Naive thymus-derived CD4-positive, alpha-beta T cell (primary cell): ENCODE measurements at regions not wholly inside any gene's neighbourhood (a gene's known extent, or its start where the extent isn't known, plus 50 kb on each side); places are given as distances from the start of the nearest gene placed in this dataset.

Experiments
- ATAC-seq: fragments of 150-1000 bp; cut with Tn5 transposase; 2 replicates; pipeline ENCODE4 v1.10.0; 2021; ENCODE audit warnings: mild to moderate bottlenecking, moderate library complexity
- CTCF ChIA-PET: fragments of 350-600 bp; sonication (Branson Sonifier 250); formaldehyde crosslinking; loops from one replicate; lab custom pipeline; 2021; ENCODE audit warnings: antibody characterized with exemption; lab: Charles Lee
- POLR2A ChIA-PET: fragments of 350-600 bp; sonication (Branson Sonifier 250); formaldehyde crosslinking; loops from one replicate; lab custom pipeline; 2021; ENCODE audit warnings: antibody characterized with exemption, inconsistent platforms; lab: Charles Lee
- DNase-seq, 9 donors: peaks; one replicate each; pipeline versions ENCODE4 v3.0.0 to v3.0.0-alpha.2; 2020 to 2022; ENCODE audit warnings: mixed read lengths in 1 of 9
- H3K27ac ChIP-seq: one replicate; pipeline ENCODE4 v1.7.0; 2013; ENCODE audit warnings: mild to moderate bottlenecking, low read depth, low read length, moderate library complexity
- H3K27me3 ChIP-seq, 2 donors: one replicate each; pipeline ENCODE4 v1.7.0; 2013; ENCODE audit warnings: low read length in 2 of 2, mild to moderate bottlenecking in 2 of 2, moderate library complexity in 2 of 2; ENCODE audit not compliant: control insufficient read depth in 2 of 2, insufficient read depth in 2 of 2
- H3K36me3 ChIP-seq, 3 experiments: 1 replicate in 2 of 3; 2 replicates in 1 of 3; pipeline ENCODE4 v1.7.0; 2013; ENCODE audit warnings: low read length in 3 of 3, mild to moderate bottlenecking in 3 of 3, moderate library complexity in 1 of 3; ENCODE audit not compliant: insufficient read depth in 3 of 3, control insufficient read depth in 2 of 3
- H3K4me1 ChIP-seq, 2 donors: one replicate each; pipeline ENCODE4 v1.7.0; 2013; ENCODE audit warnings: low read length in 2 of 2, mild to moderate bottlenecking in 2 of 2, moderate library complexity in 1 of 2; ENCODE audit not compliant: control insufficient read depth in 2 of 2, insufficient read depth in 2 of 2
- H3K4me3 ChIP-seq: 2 replicates; pipeline ENCODE4 v1.7.0; 2013; ENCODE audit warnings: mild to moderate bottlenecking, low read length
- H3K9me3 ChIP-seq, 3 experiments: 1 replicate in 2 of 3; 2 replicates in 1 of 3; pipeline ENCODE4 v1.7.0; 2013; ENCODE audit warnings: low read length in 3 of 3; ENCODE audit not compliant: control insufficient read depth in 2 of 3
- H3K27ac Mint-ChIP-seq, 9 donors: one replicate each; pipeline ENCODE4 v1.8.0; 2020 to 2022; ENCODE audit warnings: mixed read lengths in 9 of 9, mild to moderate bottlenecking in 8 of 9, moderate library complexity in 5 of 9, inconsistent platforms in 2 of 9
- H3K27me3 Mint-ChIP-seq, 5 donors: one replicate each; pipeline ENCODE4 v1.8.0; 2021 to 2022; ENCODE audit warnings: mixed read lengths in 5 of 5, mild to moderate bottlenecking in 1 of 5
- H3K36me3 Mint-ChIP-seq, 5 donors: one replicate each; pipeline ENCODE4 v1.8.0; 2020 to 2022; ENCODE audit warnings: mixed read lengths in 5 of 5, mild to moderate bottlenecking in 3 of 5, inconsistent platforms in 1 of 5
- H3K4me1 Mint-ChIP-seq, 7 donors: one replicate each; pipeline ENCODE4 v1.8.0; 2020 to 2022; ENCODE audit warnings: mixed read lengths in 7 of 7, mild to moderate bottlenecking in 3 of 7, inconsistent platforms in 1 of 7
- H3K4me3 Mint-ChIP-seq, 10 donors: one replicate each; pipeline ENCODE4 v1.8.0; 2020 to 2022; ENCODE audit warnings: mild to moderate bottlenecking in 10 of 10, mixed read lengths in 10 of 10, moderate library complexity in 6 of 10, inconsistent platforms in 2 of 10
- H3K9me3 Mint-ChIP-seq, 11 donors: one replicate each; pipeline ENCODE4 v1.8.0; 2020 to 2022; ENCODE audit warnings: mixed read lengths in 11 of 11, mild to moderate bottlenecking in 4 of 11, inconsistent platforms in 1 of 11, moderate library complexity in 1 of 11
- intact Hi-C, 2 donors: fragments of 100-400 bp; cut with micrococcal nuclease; formaldehyde crosslinking; loops; one replicate each; pipeline ENCODE4 v1.15.1; 2023

- H3K27me3 Mint-ChIP-seq = no peaks in the 10 kb centered on the region
- ChIA-PET POLR2A (no interaction called here), CTCF (no interaction called here)
- DNase-seq (no peak), ATAC-seq (no peak)
- H3K27ac Mint-ChIP-seq = no peak overlapping the region
- no peaks in the 10 kb centered on the region for H3K4me1 ChIP-seq
- peaks cover 0 to 15% (median 6%) of the 10 kb centered on the region in 11 donors for H3K9me3 Mint-ChIP-seq
- no peak overlapping the region for H3K27ac ChIP-seq
- intact Hi-C loops = no loop called here
- H3K27me3 ChIP-seq = no peaks in the 10 kb centered on the region
- H3K4me3 Mint-ChIP-seq = no peak overlapping the region
- H3K4me1 Mint-ChIP-seq = no peaks in the 10 kb centered on the region
- H3K4me3 ChIP-seq = no peak overlapping the region
- H3K9me3 ChIP-seq = no peaks in the 10 kb centered on the region
- no peaks in the 10 kb centered on the region for H3K36me3 ChIP-seq
- H3K36me3 Mint-ChIP-seq = no peaks in the 10 kb centered on the region
Measured at GRCh38 chr12:127987199-127987901, 279.6 kb upstream of the TMEM132C start.

GRCh38 chr12:127991485-127991884, 275.5 kb upstream of the TMEM132C start:
- Mint-ChIP-seq H3K27ac (no peak overlapping the region), H3K27me3 (peaks cover 0 to 7% (median 0%) of the 10 kb centered on the region in 5 donors), H3K36me3 (peaks cover 0 to 8% (median 0%) of the 10 kb centered on the region in 5 donors), H3K4me1 (no peaks in the 10 kb centered on the region), H3K9me3 (peaks cover 4 to 18% (median 8%) of the 10 kb centered on the region in 11 donors), H3K4me3 (no peak overlapping the region)
- intact Hi-C loops = no loop called here
- ATAC-seq (no peak), DNase-seq (no peak)
- H3K4me1 ChIP-seq = no peaks in the 10 kb centered on the region
- no peaks in the 10 kb centered on the region for H3K36me3 ChIP-seq
- no peaks in the 10 kb centered on the region for H3K27me3 ChIP-seq
- ChIA-PET CTCF (no interaction called here), POLR2A (no interaction called here)
- no peaks in the 10 kb centered on the region for H3K9me3 ChIP-seq
- H3K4me3 ChIP-seq = no peak overlapping the region
- no peak overlapping the region for H3K27ac ChIP-seq

- DNase-seq (no peak), ATAC-seq (no peak)
- ChIA-PET POLR2A (no interaction called here), CTCF (no interaction called here)
- Mint-ChIP-seq H3K4me3 (no peak overlapping the region), H3K9me3 (peaks cover 0 to 14% (median 2%) of the 10 kb centered on the region in 11 donors), H3K27ac (no peak overlapping the region), H3K27me3 (peaks cover 0 to 10% (median 0%) of the 10 kb centered on the region in 5 donors), H3K36me3 (peaks cover 0 to 3% (median 0%) of the 10 kb centered on the region in 5 donors), H3K4me1 (no peaks in the 10 kb centered on the region)
- intact Hi-C loops = no loop called here
- no peaks in the 10 kb centered on the region for H3K4me1 ChIP-seq
- H3K36me3 ChIP-seq = no peaks in the 10 kb centered on the region
- no peak overlapping the region for H3K4me3 ChIP-seq
- H3K27ac ChIP-seq = no peak overlapping the region
- no peaks in the 10 kb centered on the region for H3K9me3 ChIP-seq
- no peaks in the 10 kb centered on the region for H3K27me3 ChIP-seq
Measured at GRCh38 chr12:127998988-127999387, 268.0 kb upstream of the TMEM132C start.

GRCh38 chr12:128004383-128004938, 262.5 kb upstream of the TMEM132C start:
- Mint-ChIP-seq H3K4me3 (no peak overlapping the region), H3K9me3 (peaks cover 0 to 11% (median 4%) of the 10 kb centered on the region in 11 donors), H3K27ac (no peak overlapping the region), H3K27me3 (peaks cover 0 to 6% (median 0%) of the 10 kb centered on the region in 5 donors), H3K36me3 (no peaks in the 10 kb centered on the region), H3K4me1 (no peaks in the 10 kb centered on the region)
- no peak for DNase-seq
- intact Hi-C loops = no loop called here
- Histone ChIP-seq H3K36me3 (no peaks in the 10 kb centered on the region), H3K9me3 (no peaks in the 10 kb centered on the region), H3K4me3 (no peak overlapping the region), H3K4me1 (no peaks in the 10 kb centered on the region), H3K27ac (no peak overlapping the region), H3K27me3 (no peaks in the 10 kb centered on the region)
- ChIA-PET CTCF (no interaction called here), POLR2A (no interaction called here)
- no peak for ATAC-seq

- H3K36me3 ChIP-seq = no peaks in the 10 kb centered on the region
- Mint-ChIP-seq H3K4me3 (no peak overlapping the region), H3K27me3 (no peaks in the 10 kb centered on the region), H3K4me1 (no peaks in the 10 kb centered on the region), H3K9me3 (peaks cover 0 to 8% (median 2%) of the 10 kb centered on the region in 11 donors), H3K36me3 (no peaks in the 10 kb centered on the region), H3K27ac (no peak overlapping the region)
- no peaks in the 10 kb centered on the region for H3K4me1 ChIP-seq
- ChIA-PET POLR2A (no interaction called here), CTCF (no interaction called here)
- H3K27me3 ChIP-seq = no peaks in the 10 kb centered on the region
- intact Hi-C loops = no loop called here
- H3K4me3 ChIP-seq = no peak overlapping the region
- no peaks in the 10 kb centered on the region for H3K9me3 ChIP-seq
- H3K27ac ChIP-seq = no peak overlapping the region
- DNase-seq (no peak), ATAC-seq (no peak)
Measured at GRCh38 chr12:128007250-128007649, 259.7 kb upstream of the TMEM132C start.

GRCh38 chr12:128008341-128008740, 258.6 kb upstream of the TMEM132C start:
- no peak overlapping the region for H3K27ac Mint-ChIP-seq
- Histone ChIP-seq H3K36me3 (no peaks in the 10 kb centered on the region), H3K9me3 (peaks cover 0 to under 1% (median 0%) of the 10 kb centered on the region in 3 experiments), H3K27me3 (no peaks in the 10 kb centered on the region), H3K27ac (no peak overlapping the region), H3K4me3 (no peak overlapping the region), H3K4me1 (no peaks in the 10 kb centered on the region)
- DNase-seq (no peak), ATAC-seq (no peak)
- H3K4me3 Mint-ChIP-seq = no peak overlapping the region
- H3K27me3 Mint-ChIP-seq = no peaks in the 10 kb centered on the region
- CTCF ChIA-PET = no interaction called here
- intact Hi-C loops = no loop called here
- POLR2A ChIA-PET = no interaction called here
- no peaks in the 10 kb centered on the region for H3K4me1 Mint-ChIP-seq
- H3K9me3 Mint-ChIP-seq = peaks cover 0 to 8% (median 2%) of the 10 kb centered on the region in 11 donors
- H3K36me3 Mint-ChIP-seq = no peaks in the 10 kb centered on the region

- Histone ChIP-seq H3K9me3 (peaks cover 0 to 4% (median 0%) of the 10 kb centered on the region in 3 experiments), H3K4me3 (no peak overlapping the region), H3K27ac (no peak overlapping the region), H3K36me3 (no peaks in the 10 kb centered on the region), H3K27me3 (no peaks in the 10 kb centered on the region), H3K4me1 (no peaks in the 10 kb centered on the region)
- Mint-ChIP-seq H3K4me3 (no peak overlapping the region), H3K9me3 (peaks cover 0 to 12% (median 2%) of the 10 kb centered on the region in 11 donors), H3K4me1 (no peaks in the 10 kb centered on the region), H3K27me3 (no peaks in the 10 kb centered on the region), H3K36me3 (no peaks in the 10 kb centered on the region), H3K27ac (no peak overlapping the region)
- ChIA-PET POLR2A (no interaction called here), CTCF (no interaction called here)
- ATAC-seq = no peak
- no peak for DNase-seq
- intact Hi-C loops = no loop called here
Measured at GRCh38 chr12:128009108-128009507, 257.9 kb upstream of the TMEM132C start.
